Upper lobe of left lung (tissue), 4 donors: ENCODE measurements at regions not wholly inside any gene's neighbourhood (a gene's known extent, or its start where the extent isn't known, plus 50 kb on each side); places are given as distances from the start of the nearest gene placed in this dataset.

Experiments used
- CTCF ChIP-seq, 6 experiments: fragments of 450-650 bp in 4 of 6; fragments of 200-600 bp in 2 of 6; sonication (generic) in 2 of 6; IDR thresholded peaks; one replicate each; pipeline ENCODE4 v1.5.1; 2016 to 2019; ENCODE audit warnings: antibody characterized with exemption in 6 of 6
- POLR2A ChIP-seq, 4 donors: fragments of 450-650 bp; IDR thresholded peaks; one replicate each; pipeline ENCODE4 v1.5.1; 2016 to 2017; ENCODE audit warnings: antibody characterized with exemption in 4 of 4, mild to moderate bottlenecking in 2 of 4

- TF ChIP-seq CTCF (IDR thresholded peaks at IDR 0.05): no peak
- no peak for TF ChIP-seq POLR2A (IDR thresholded peaks at IDR 0.05)
Measured at GRCh38 chr10:7467031-7467667, 56.3 kb upstream of the SFMBT2 start.
